Renal cortical epithelial cell (primary cell): ENCODE measurements at regions not wholly inside any gene's neighbourhood (a gene's known extent, or its start where the extent isn't known, plus 50 kb on each side); places are given as distances from the start of the nearest gene placed in this dataset.
"Not testable (repeated sequence)": the region's sequence is repeated elsewhere in the genome, so short reads cannot be mapped to it uniquely, and the experiment has no call there.

Experiments
- DNase-seq: peaks from one replicate; pipeline ENCODE4 v3.0.0-alpha.2; 2011; ENCODE audit warnings: low read depth

- DNase-seq = no peak
Observed at GRCh38 chr22:44576311-44577260, 78.6 kb upstream of the RTL6 start.

- no peak for DNase-seq
Observed at GRCh38 chr22:44575381-44576268, 77.6 kb upstream of the RTL6 start.

- no peak for DNase-seq
Observed at GRCh38 chr22:44574640-44575380, 76.8 kb upstream of the RTL6 start.

- peak; percentile 89 for DNase-seq
Observed at GRCh38 chr22:44574057-44574639, 76.1 kb upstream of the RTL6 start.

DNA sequence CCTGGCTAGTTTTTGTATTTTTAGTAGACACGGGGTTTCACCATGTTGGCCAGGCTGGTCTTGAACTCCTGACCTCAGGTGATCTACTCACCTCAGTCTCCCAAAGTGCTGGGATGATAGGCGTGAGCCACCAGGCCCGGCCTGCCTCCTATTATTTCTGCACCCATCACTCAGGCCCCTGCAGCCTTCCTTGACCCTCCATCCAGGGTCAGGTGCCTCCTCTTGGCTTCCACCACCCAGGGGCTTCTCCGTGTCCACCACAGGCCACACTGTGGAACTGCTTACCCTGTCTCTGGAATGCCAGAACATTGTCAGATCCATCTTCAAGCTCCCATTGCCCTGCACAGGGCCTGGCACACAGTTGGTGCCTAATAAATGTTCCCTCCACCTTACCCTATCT, 75.4 kb upstream of the RTL6 start:
- DNase-seq = no peak

DNA sequence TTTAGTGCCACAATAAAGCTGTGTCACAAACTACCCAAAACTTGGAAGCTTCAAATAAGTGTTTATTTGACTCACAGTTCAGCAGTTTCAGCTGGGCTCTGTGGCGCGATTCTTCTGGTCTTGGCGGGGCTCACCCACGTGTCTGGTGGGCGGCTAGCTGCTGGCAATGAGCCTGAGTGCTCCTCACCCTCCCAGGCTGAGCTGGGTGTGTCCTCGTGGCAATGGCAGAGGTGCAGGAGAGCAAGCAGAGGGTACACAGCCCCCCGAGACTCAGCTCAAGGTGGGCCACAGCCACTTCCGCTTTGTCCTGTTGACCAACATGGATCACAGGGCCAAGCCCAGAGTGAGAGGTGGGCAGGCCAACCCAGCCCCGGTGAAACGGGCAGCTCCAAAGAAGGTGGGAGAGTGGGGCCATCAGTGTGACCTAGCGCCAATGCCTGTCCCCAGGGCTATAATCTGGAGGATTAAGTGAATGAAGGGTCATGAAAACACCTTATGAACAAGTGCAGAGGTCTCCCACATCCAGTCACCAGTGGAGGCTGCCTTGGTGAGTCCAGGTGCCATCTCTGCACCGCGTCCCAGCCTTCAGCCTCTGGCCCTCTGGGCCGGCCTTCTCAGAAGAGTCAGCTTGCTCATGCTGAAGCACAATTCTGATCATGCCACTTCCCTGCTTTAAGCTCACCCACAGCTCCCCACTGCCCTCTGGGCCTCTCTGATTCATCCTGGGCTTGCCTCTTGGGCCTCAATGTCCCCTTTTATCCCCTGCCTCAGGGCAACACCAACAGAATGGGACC, 74.6 kb upstream of the RTL6 start:
- DNase-seq = no peak

DNA sequence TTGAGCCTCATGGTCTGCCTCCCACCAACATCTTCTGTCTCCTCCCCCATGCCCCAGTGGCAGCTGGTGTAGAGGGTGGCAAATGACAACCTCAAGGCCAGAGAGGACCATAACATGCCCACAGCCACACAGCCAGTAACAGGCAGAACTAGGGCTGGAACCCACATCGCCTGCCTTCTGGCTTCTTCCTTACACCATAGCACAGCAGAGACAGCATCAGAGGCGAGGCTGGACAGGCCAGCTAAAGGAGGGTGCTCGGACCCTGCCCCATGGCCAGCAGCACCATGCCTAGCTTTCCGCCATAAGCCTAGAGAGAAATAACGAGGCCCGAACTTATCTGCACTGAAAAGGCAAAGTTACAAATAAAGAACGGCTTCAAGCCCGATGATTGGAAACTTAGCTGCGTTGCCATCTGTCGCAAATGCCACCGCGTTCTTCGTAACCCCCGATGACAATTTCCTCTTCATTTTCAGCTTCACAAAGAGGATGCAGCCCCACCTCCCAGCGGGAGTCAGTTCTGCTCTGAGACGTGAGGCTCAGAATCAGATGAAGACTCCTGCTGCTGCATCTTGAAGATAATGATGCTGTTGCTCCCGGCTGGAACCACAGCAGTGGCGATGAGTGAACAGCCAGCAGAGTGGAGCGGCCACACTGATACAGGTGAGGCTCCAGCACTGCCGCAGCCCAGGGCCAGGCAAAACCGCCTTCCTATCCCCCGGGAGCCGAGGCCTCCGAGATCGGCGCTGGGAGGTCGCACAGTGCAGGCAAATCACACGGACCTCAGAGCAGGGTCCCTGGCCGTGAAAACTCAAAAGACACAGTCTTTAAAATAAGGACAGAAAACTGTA, 73.8 kb upstream of the RTL6 start:
- no peak for DNase-seq

DNA sequence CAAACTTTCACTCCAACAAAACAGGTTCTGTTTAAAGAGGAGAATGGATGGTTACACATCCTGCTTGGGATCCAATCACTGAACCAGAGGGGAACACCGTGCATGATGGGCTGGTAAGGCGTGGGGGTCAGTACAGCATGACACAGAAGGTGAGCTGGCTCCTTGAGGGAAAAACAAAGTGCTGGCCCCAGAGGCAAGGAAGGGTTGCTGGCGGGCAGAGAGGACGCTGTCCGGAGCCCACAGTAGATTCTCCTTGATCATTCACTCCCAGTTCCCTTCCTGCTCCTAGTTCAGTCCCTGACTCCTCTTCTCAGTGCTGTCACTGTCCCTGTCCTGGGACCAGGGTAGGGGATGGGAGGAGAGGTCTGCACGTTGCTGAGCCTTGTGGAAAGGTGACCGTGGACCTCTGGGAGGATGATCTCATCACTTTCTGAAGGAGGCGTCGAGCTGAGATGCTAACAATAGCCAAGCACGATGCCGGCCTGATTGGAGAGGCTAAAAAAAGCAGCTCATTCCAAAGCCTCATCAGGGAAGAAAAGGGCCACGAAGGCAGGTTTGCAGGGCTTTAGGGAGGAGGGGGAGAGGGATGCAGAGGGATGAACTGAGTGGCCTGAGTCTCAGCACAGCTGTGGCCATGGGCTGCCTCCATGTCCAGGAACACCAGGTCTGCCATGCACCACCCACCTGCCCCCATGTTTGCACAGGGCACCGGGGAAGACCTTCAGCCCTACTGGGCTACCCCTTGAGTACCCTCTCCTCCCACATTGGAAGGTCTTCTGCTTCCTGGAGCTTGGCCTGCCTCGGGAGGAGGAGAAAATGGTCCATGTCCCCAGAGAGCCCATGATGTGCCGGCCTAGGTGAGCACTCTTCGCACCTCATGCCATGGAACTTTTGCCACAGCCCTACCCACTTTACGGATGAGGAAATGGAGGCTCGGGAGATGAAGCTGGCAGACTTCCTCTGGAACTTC, 72.7 kb upstream of the RTL6 start:
- no peak for DNase-seq

GRCh38 chr22:44569561-44569991, 71.5 kb upstream of the RTL6 start:
- no peak for DNase-seq

DNA sequence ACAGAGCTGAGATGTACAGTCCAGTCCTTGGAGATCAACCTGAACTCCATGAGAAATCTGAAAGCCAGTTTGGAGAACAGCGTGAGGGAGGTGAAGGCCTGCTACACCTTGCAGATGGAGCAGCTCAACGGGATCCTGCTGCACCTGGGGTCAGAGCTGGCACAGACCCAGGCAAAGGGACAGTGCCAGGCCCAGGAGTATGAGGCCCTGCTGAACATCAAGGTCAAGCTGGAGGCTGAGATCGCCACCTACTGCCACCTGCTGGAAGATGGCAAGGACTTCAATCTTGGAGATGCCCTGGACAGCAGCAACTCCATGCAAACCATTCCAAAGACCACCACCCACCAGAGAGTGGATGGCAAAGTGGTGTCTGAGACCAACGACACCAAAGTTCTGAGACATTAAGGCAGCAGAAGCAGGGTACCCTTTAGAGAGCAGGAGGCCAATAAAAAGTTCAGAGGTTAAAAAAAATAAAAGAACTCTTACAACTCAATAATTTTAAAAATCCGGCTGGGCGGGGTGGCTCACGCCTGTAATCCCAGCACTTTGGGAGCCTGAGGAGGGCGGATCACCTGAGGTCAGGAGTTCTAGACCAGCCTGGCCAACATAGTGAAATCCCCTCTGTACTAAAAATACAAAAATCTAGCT, 69.9 kb upstream of the RTL6 start:
- peak; percentile 30 for DNase-seq

- DNase-seq = not testable (repeated sequence)
Observed at GRCh38 chr22:44567378-44567841, 69.4 kb upstream of the RTL6 start.

DNA sequence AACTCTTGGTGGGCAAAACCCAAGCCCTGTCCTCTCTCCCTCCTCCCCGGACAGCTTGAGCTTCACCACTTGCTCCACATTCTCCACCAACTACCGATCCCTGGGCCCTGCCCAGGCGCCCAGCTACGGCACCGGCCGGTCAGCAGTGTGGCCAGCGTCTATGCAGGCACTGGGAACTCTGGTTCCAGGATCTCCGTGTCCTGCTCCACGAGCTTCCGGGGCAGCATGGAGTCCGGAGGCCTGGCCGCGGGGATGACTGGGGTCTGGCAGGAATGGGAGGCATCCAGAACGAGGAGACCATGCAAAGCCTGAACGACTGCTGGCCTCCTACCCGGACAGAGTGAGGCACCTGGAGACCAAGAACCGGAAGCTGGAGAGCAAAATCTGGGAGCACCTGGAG, 68.9 kb upstream of the RTL6 start:
- DNase-seq = no peak

- DNase-seq = not testable (repeated sequence)
Observed at GRCh38 chr22:44562651-44563050, 64.6 kb upstream of the RTL6 start.

GRCh38 chr22:44561139-44561840, 63.3 kb upstream of the RTL6 start:
- no peak for DNase-seq

DNA sequence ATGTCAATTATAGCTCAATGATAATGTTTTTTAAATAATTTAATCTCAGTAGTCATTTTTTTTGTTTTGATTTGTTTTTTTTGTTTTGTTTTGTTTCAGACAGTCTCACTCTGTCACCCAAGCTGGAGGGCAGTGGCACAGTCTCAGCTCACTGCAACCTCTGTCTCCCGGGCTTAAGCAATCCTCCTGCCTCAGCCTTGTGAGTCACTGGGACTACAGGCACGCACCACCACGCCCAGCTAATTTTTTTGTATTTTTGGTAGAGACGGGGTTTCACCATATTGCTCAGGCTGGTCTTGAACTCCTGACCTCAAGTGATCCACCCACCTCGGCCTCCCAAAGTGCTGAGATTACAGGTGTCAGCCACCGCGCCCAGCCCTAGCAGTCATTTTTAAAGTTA, 60.6 kb upstream of the RTL6 start:
- peak; percentile 18 for DNase-seq

GRCh38 chr22:44557872-44558271, 59.8 kb upstream of the RTL6 start:
- DNase-seq = not testable (repeated sequence)

- DNase-seq = no peak
Observed at GRCh38 chr22:44557064-44557748, 59.2 kb upstream of the RTL6 start.
